GM12865 (cell line): ENCODE measurements at regions not wholly inside any gene's neighbourhood (a gene's known extent, or its start where the extent isn't known, plus 50 kb on each side); places are given as distances from the start of the nearest gene placed in this dataset.

Experiments used
- DNase-seq: peaks from one replicate; pipeline ENCODE4 v3.0.0; 2010; ENCODE audit warnings: low read depth
- H3K4me3 ChIP-seq: 2 replicates; pipeline ENCODE4 v1.5.1; 2011; ENCODE audit warnings: mild to moderate bottlenecking, low read depth, low read length, control low read depth
- TF ChIP-seq, protein P1 (sequence below): IDR thresholded peaks from 2 replicates; pipeline ENCODE4 v1.5.1; 2011; ENCODE audit warnings: low read length, control low read depth, low read depth, inconsistent platforms; ENCODE audit not compliant: insufficient read depth; ENCODE audit errors: missing control alignments

DNA sequence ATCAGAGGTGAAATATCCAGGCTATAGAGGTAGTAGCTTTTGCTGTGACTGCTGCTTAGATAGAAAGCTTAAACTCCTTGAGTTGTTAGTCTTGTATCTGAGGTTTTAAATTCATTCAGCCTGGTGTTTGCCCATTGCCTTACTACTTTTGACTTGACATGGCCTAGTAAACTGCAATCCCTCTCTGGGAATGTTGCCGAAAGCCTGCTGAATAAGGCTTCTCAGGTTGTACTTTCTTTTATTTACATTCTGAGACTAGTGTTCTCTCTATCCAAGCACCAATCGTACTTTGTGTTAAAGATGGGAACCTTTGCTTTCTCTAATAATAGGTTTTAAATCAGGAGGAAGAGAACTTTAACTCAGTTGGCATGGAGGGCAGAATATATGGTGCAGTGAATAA lies 357.6 kb upstream of the CWC22 start:
- no peak for DNase-seq
- TF ChIP-seq, protein P1, sequence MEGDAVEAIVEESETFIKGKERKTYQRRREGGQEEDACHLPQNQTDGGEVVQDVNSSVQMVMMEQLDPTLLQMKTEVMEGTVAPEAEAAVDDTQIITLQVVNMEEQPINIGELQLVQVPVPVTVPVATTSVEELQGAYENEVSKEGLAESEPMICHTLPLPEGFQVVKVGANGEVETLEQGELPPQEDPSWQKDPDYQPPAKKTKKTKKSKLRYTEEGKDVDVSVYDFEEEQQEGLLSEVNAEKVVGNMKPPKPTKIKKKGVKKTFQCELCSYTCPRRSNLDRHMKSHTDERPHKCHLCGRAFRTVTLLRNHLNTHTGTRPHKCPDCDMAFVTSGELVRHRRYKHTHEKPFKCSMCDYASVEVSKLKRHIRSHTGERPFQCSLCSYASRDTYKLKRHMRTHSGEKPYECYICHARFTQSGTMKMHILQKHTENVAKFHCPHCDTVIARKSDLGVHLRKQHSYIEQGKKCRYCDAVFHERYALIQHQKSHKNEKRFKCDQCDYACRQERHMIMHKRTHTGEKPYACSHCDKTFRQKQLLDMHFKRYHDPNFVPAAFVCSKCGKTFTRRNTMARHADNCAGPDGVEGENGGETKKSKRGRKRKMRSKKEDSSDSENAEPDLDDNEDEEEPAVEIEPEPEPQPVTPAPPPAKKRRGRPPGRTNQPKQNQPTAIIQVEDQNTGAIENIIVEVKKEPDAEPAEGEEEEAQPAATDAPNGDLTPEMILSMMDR, result no peak
- H3K4me3 ChIP-seq, result no peak overlapping the region

DNA sequence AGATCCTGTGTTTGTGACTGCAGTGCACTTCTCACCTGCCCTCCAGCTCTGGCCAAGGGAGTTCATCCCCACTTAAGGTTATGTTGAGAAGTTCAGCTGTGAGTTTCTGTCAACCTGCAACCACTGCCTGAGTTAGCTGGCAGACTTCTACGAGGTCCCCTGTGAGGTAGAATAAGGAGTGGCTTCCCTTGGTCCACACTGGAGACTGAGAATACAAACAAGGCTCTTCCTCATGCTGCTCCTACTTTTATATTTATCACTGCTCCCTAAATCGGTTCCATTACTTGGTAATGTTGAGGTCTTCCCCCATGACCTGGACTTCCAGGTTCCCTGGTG lies 353.2 kb upstream of the CWC22 start:
- H3K4me3 ChIP-seq, result no peak overlapping the region

DNA sequence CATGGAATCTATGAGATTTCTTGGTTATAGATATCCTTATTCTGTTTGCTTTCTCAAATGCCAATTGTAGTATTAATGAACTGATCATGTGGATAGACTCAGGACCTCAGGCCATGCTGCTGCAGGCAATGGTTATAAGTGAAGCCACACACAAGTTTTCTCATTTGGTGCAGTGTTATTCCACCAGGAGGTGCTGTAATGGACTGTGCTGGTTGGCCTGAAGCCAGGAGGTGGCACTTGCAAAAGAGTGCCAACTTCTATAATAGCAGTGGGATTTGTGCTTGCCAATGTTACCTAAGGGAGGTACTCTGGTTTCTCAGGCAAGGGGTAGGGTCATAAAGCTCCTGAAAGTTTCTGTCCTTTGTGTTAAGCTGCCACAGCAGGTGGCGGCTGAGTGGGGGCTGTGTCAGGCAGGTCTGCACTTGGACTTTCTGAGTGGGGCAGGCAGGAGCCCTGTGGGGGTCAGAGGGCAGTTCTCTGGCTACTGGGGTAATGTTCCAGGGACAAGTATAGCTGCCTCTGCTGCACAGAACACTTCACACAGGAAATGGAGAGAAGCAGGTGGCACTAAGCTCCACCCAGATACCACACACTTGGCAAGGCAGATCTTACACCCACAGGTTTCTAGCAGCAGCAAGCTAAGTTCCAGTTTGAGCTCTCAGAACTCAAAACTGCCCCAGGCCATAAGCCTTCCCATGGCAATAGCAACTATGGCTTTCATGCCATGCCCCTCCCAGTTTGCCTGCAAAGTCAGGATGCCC lies 352.6 kb upstream of the CWC22 start:
- TF ChIP-seq, protein P1, result peak; percentile 21
- DNase-seq, result peak; percentile 65
- H3K4me3 ChIP-seq, result no peak overlapping the region

More for the DNA sequence above, 353.2 kb upstream of the CWC22 start:
- TF ChIP-seq, protein P1, result no peak
- no peak for DNase-seq

DNA sequence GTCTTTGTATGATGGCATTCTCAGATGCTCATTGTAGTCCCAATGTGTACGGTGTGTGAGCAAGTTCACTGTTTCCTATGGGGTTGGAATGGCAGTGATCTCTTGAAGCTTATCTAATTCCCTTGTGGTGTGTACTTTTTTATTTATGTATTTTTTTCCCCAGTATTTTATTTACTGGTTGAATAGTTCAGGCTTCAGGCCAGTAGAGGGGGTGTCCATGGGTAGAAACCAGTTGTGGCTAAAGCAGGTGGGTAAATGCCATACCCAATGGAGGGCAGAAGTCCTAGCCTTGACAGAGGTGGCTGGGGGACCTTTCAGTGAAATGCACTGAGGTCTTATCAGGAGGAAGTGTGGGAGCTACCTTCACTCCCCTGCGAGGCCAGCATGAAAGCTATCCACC lies 351.4 kb upstream of the CWC22 start:
- DNase-seq, result no peak
- TF ChIP-seq, protein P1, result no peak
- H3K4me3 ChIP-seq, result no peak overlapping the region

DNA sequence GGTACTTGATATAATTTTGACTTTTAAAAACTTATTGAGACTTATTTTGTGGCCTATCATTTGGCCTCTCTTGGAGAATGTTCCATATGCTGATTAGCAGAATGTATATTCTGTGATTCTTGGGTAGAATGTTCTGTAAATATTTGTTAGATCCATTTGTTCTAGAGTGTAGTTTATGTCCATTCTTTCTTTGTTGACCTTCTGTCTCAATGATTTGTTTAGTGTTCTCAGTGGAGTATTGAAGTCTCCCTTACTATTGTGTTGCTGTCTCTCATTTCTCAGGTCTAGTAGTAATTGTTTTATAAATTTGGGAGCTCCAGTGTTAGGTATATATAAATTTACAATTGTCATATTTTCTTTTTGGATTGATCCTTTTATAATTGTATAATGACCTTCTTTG lies 349.6 kb upstream of the CWC22 start:
- H3K4me3 ChIP-seq, result no peak overlapping the region
- DNase-seq, result no peak
- TF ChIP-seq, protein P1, result no peak

DNA sequence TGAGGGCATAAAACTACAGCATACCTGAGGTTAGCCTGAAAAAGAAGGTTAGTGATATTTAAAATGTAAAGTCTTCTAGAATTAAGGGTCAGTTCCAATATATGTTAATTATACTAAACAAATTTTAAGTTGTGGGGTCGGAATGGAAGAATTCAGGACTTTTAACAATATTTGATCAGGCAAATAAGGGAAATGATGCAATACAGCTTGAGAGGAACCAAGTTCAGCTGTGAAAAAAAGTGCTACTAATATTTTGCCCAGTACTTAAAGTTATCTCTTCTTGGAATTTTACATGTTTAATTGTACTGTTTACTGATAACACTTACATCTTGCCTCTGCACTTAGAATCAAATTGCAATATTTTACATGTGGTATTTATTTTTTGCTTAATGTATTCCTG lies 345.5 kb upstream of the CWC22 start:
- no peak for DNase-seq
- H3K4me3 ChIP-seq, result no peak overlapping the region
- TF ChIP-seq, protein P1, result no peak

DNA sequence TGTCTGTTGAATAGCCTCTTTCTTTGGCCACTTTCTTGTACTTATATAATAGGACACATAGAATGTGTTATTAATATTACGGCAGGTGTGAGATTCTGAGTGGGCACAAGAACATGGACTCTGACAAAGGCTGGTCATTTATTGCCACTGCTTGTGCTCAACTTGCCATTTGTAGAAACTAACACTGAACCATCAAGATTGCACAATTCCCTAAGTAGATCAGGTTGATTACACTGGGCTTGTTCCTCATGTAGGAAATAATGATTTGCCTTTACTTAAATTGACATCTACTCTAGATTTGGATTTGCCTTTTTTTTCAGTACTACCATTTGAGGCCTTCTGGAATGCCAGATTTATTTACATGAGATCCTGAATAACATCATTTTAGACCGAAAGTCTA lies 342.7 kb upstream of the CWC22 start:
- no peak for DNase-seq
- TF ChIP-seq, protein P1, result no peak
- no peak overlapping the region for H3K4me3 ChIP-seq
